NT2/D1 (cell line): ENCODE measurements at regions not wholly inside any gene's neighbourhood (a gene's known extent, or its start where the extent isn't known, plus 50 kb on each side); places are given as distances from the start of the nearest gene placed in this dataset.

ENCODE experiments used
- SUZ12 ChIP-seq: IDR thresholded peaks from 2 replicates; pipeline ENCODE4 v1.6.1; 2011; ENCODE audit not compliant: insufficient read length, insufficient read depth; ENCODE audit errors: extremely low read depth
- YY1 ChIP-seq: IDR thresholded peaks from 2 replicates; pipeline ENCODE4 v1.6.1; 2011; ENCODE audit not compliant: insufficient read length, insufficient read depth

DNA sequence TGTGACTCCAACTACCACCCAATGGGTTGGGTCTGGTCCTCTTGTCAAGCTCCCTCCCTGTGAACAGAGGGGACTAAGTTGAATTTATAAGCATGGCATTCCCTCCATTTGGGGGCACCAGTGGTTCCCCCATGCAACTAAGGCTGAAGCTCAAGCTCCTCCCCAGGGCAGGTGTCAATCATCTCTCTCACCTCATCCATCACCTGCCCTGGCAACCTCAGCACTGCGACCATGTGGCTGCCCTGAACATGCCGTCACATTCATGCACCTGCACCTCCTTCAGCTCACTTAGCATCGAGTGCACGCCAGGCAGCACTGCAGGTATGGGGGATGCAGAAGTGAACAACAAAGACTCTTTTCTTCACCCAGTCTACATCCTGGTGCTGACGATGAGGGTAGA, 799.3 kb downstream of the TBC1D22A start:
- TF ChIP-seq SUZ12 (no peak), YY1 (no peak)
